ENCODE measurements at regions not wholly inside any gene's neighbourhood (a gene's known extent, or its start where the extent isn't known, plus 50 kb on each side); places are given as distances from the start of the nearest gene placed in this dataset.

GRCh38 chr18:43435851-43436250, 158.6 kb upstream of the SYT4 start:
- TF ChIP-seq POLR2AphosphoS5 (IDR thresholded peaks at IDR 0.05; ENCODE audit: low read depth, low read length) (no peak), POLR2A (IDR thresholded peaks at IDR 0.05; ENCODE audit: borderline replicate concordance, extremely low read depth, insufficient read depth, insufficient read length) (no peak), ZBTB33 (IDR thresholded peaks at IDR 0.05; ENCODE audit: extremely low read depth, insufficient replicate concordance, low read length) (no peak), REST (IDR thresholded peaks at IDR 0.05; ENCODE audit: low read depth) (no peak), YY1 (IDR thresholded peaks at IDR 0.05; ENCODE audit: extremely low read depth, insufficient replicate concordance, low read depth, low read length) (no peak), ZFX (IDR thresholded peaks at IDR 0.05) (no peak), RAD21 (IDR thresholded peaks at IDR 0.05; ENCODE audit: low read depth) (no peak), SRF (IDR thresholded peaks at IDR 0.05; ENCODE audit: low read depth) (no peak), EZH2 (IDR thresholded peaks at IDR 0.05) (no peak), JUND (IDR thresholded peaks at IDR 0.05) (no peak), ATF3 (IDR thresholded peaks at IDR 0.05) (no peak), CEBPB (IDR thresholded peaks at IDR 0.05; ENCODE audit: low read depth) (no peak), SIN3A (IDR thresholded peaks at IDR 0.05; ENCODE audit: low read depth) (no peak), MAX (IDR thresholded peaks at IDR 0.05) (no peak)
- POLR2A ChIA-PET, result no interaction called here
- no peak overlapping the region for H3K4me2 ChIP-seq (ENCODE audit: low read length)
- RAD21 ChIA-PET (ENCODE audit: low non-redundant PET in 1 of 2, low total read pairs in 2 of 2, uncharacterized antibody in 2 of 2, unreplicated experiment in 2 of 2), result no interaction called here
- no peak overlapping the region for H2AFZ ChIP-seq (ENCODE audit: low read depth, low read length, poor library complexity, severe bottlenecking)
- H3K79me2 ChIP-seq (ENCODE audit: insufficient read depth, low read length), result no peaks in the 10 kb centered on the region
- H3K9me2 ChIP-seq (ENCODE audit: insufficient read depth), result no peaks in the 10 kb centered on the region
- no peaks in the 10 kb centered on the region for H3K4me1 ChIP-seq (ENCODE audit: control insufficient read depth in 1 of 2, insufficient read depth in 2 of 2, low read length in 2 of 2)
- CTCF ChIA-PET, result no interaction called here
- no peaks in the 10 kb centered on the region for H3K36me3 ChIP-seq (ENCODE audit: control insufficient read depth in 1 of 2, insufficient read depth in 2 of 2, low read length in 2 of 2)
- no peak overlapping the region for H3K27ac ChIP-seq (ENCODE audit: low read depth, low read length)
- peaks cover 4 to 13% of the 10 kb centered on the region in 2 experiments; a peak in 2 of 4 replicates for H3K9me3 ChIP-seq (ENCODE audit: control insufficient read depth in 1 of 2, insufficient read depth in 1 of 2, low read depth in 1 of 2, low read length in 2 of 2)
- intact Hi-C loops (cut with micrococcal nuclease), result no loop called here
- DNase-seq (ENCODE audit: low read depth, low spot score) (no peak), ATAC-seq (no peak)
- BruUV-seq (replicated peaks), result no TSS peak
- H3K27me3 ChIP-seq (ENCODE audit: insufficient read depth, low read length), result no peaks in the 10 kb centered on the region
- H3K4me3 ChIP-seq (replicated peaks in 1 of 2; ENCODE audit: low read depth in 1 of 2, low read length in 2 of 2), result no peak overlapping the region
- H4K20me1 ChIP-seq (ENCODE audit: insufficient read depth), result no peaks in the 10 kb centered on the region
- no peak overlapping the region for H3K9ac ChIP-seq (ENCODE audit: low read length)

All from HCT116 (cell line).